Astrocyte of the cerebellum (primary cell): ENCODE measurements at regions not wholly inside any gene's neighbourhood (a gene's known extent, or its start where the extent isn't known, plus 50 kb on each side); places are given as distances from the start of the nearest gene placed in this dataset.

Experiments used
- DNase-seq: peaks from one replicate; pipeline ENCODE4 v3.0.0-alpha.2; 2011; ENCODE audit warnings: low read depth
- H3K4me3 ChIP-seq: 2 replicates; pipeline ENCODE4 v1.5.1; 2011; ENCODE audit warnings: mild to moderate bottlenecking, low read depth, low read length, moderate library complexity
- CTCF ChIP-seq: IDR thresholded peaks from 2 replicates; pipeline ENCODE4 v1.5.1; 2012; ENCODE audit warnings: low read length, low read depth, moderate library complexity, mild to moderate bottlenecking; ENCODE audit errors: missing control alignments
- in situ Hi-C: cut with HindIII; loops from 2 replicates; pipeline ENCODE4 v1.10.0; 2017; ENCODE audit warnings: low sequenced_read_pairs

GRCh38 chr13:40179445-40180281 lies 486.8 kb downstream of the FOXO1 start:
- DNase-seq = no peak
- in situ Hi-C loops = no loop called here
- TF ChIP-seq CTCF = no peak
- no peak overlapping the region for H3K4me3 ChIP-seq

- no peak for TF ChIP-seq CTCF
- in situ Hi-C loops = no loop called here
- H3K4me3 ChIP-seq = no peak overlapping the region
- DNase-seq = no peak
These were observed 485.7 kb downstream of the FOXO1 start for GRCh38 chr13:40180776-40181175.

GRCh38 chr13:40181203-40181845 lies 485.1 kb downstream of the FOXO1 start:
- H3K4me3 ChIP-seq = no peak overlapping the region
- in situ Hi-C loops = no loop called here
- no peak for DNase-seq
- TF ChIP-seq CTCF = no peak

GRCh38 chr13:40182591-40182990 lies 483.9 kb downstream of the FOXO1 start:
- no peak for TF ChIP-seq CTCF
- H3K4me3 ChIP-seq = no peak overlapping the region
- DNase-seq = no peak
- in situ Hi-C loops = no loop called here

GRCh38 chr13:40185414-40185813 lies 481.0 kb downstream of the FOXO1 start:
- DNase-seq = no peak
- TF ChIP-seq CTCF = no peak
- H3K4me3 ChIP-seq = no peak overlapping the region
- in situ Hi-C loops = no loop called here

- in situ Hi-C loops = no loop called here
- no peak for TF ChIP-seq CTCF
- H3K4me3 ChIP-seq = no peak overlapping the region
- no peak for DNase-seq
These were observed 480.4 kb downstream of the FOXO1 start for GRCh38 chr13:40186041-40186440.
